HG03196 (cell line): ENCODE measurements at regions not wholly inside any gene's neighbourhood (a gene's known extent, or its start where the extent isn't known, plus 50 kb on each side); places are given as distances from the start of the nearest gene placed in this dataset.

Experiments used
- ATAC-seq: cut with Tn5 transposase; IDR thresholded peaks from one replicate; pipeline ENCODE4 v1.9.1; 2021; ENCODE audit not compliant: unreplicated experiment

GRCh38 chr18:37953876-37954275 is 388.3 kb upstream of the CELF4 start:
- no peak for ATAC-seq

GRCh38 chr18:37948471-37948870 is 382.9 kb upstream of the CELF4 start:
- no peak for ATAC-seq

- no peak for ATAC-seq
Measured at GRCh38 chr18:37946324-37946723, 380.7 kb upstream of the CELF4 start.

- no peak for ATAC-seq
Measured at GRCh38 chr18:37944700-37945270, 379.2 kb upstream of the CELF4 start.

GRCh38 chr18:37937287-37937686 is 371.7 kb upstream of the CELF4 start:
- ATAC-seq, result no peak

- ATAC-seq, result no peak
Measured at GRCh38 chr18:37935086-37935485, 369.5 kb upstream of the CELF4 start.

- no peak for ATAC-seq
Measured at GRCh38 chr18:37930640-37931039, 365.0 kb upstream of the CELF4 start.

GRCh38 chr18:37922162-37922561 is 356.6 kb upstream of the CELF4 start:
- no peak for ATAC-seq

GRCh38 chr18:37920865-37921264 is 355.3 kb upstream of the CELF4 start:
- ATAC-seq, result no peak

- no peak for ATAC-seq
Measured at GRCh38 chr18:37913051-37913450, 347.5 kb upstream of the CELF4 start.

GRCh38 chr18:37902344-37902743 is 336.7 kb upstream of the CELF4 start:
- no peak for ATAC-seq

- no peak for ATAC-seq
Measured at GRCh38 chr18:37900326-37900725, 334.7 kb upstream of the CELF4 start.

- ATAC-seq, result no peak
Measured at GRCh38 chr18:37889963-37890362, 324.4 kb upstream of the CELF4 start.

GRCh38 chr18:37874721-37875120 is 309.1 kb upstream of the CELF4 start:
- no peak for ATAC-seq

GRCh38 chr18:37873416-37873815 is 307.8 kb upstream of the CELF4 start:
- ATAC-seq, result no peak

- no peak for ATAC-seq
Measured at GRCh38 chr18:37872562-37872961, 307.0 kb upstream of the CELF4 start.

- no peak for ATAC-seq
Measured at GRCh38 chr18:37871561-37871960, 306.0 kb upstream of the CELF4 start.

- no peak for ATAC-seq
Measured at GRCh38 chr18:37869051-37869450, 303.5 kb upstream of the CELF4 start.

- no peak for ATAC-seq
Measured at GRCh38 chr18:37864122-37864521, 298.5 kb upstream of the CELF4 start.

GRCh38 chr18:37861981-37862380 is 296.4 kb upstream of the CELF4 start:
- ATAC-seq, result no peak

GRCh38 chr18:37854396-37854795 is 288.8 kb upstream of the CELF4 start:
- ATAC-seq, result no peak

GRCh38 chr18:37853706-37854105 is 288.1 kb upstream of the CELF4 start:
- no peak for ATAC-seq

- ATAC-seq, result no peak
Measured at GRCh38 chr18:37852464-37852863, 286.9 kb upstream of the CELF4 start.

GRCh38 chr18:37847544-37847943 is 281.9 kb upstream of the CELF4 start:
- ATAC-seq, result no peak
